Endothelial cell of umbilical vein (primary cell): ENCODE measurements at regions not wholly inside any gene's neighbourhood (a gene's known extent, or its start where the extent isn't known, plus 50 kb on each side); places are given as distances from the start of the nearest gene placed in this dataset.
A peak's percentile ranks its signal among the peaks of the same experiment; 100 is the strongest.

ENCODE experiments used
- BruUV-seq: library from RNA; stranded (reverse); fragments of 400-500 nt; replicated peaks from 2 replicates; lab custom pipeline; 2021; lab: Mats Ljungman, UMichigan
- CTCF ChIA-PET: fragments of 300-600, 350-600 bp; sonication (Branson Sonifier 250); formaldehyde crosslinking; loops from one replicate; lab custom pipeline; 2021; ENCODE audit warnings: antibody characterized with exemption, inconsistent platforms; lab: Charles Lee
- POLR2A ChIA-PET: fragments of 300-600, 350-600 bp; sonication (Branson Sonifier 250); formaldehyde crosslinking; loops from one replicate; lab custom pipeline; 2021; ENCODE audit warnings: antibody characterized with exemption, inconsistent platforms; lab: Charles Lee
- DNase-seq: peaks from one replicate; pipeline ENCODE4 v3.0.0-alpha.2; 2011; ENCODE audit warnings: low read depth, low spot score
- FAIRE-seq: peaks from 2 replicates; lab custom pipeline; 2011; peaks lifted over from hg19 to GRCh38; lab: Jason Lieb, UNC
- H2AFZ ChIP-seq: 2 replicates; pipeline ENCODE4 v1.6.0; 2012; ENCODE audit warnings: low read depth, low read length, control low read depth, inconsistent platforms
- H3K27ac ChIP-seq: 2 replicates; pipeline ENCODE4 v1.5.1; 2011; ENCODE audit warnings: low read depth, mild to moderate bottlenecking, control low read depth, low read length, moderate library complexity; ENCODE audit not compliant: insufficient read depth
- H3K27me3 ChIP-seq, 2 experiments: 2 replicates each; pipeline versions ENCODE4 v1.6.0 to v1.6.1; 2011; ENCODE audit warnings: low read length in 2 of 2, mixed read lengths in 1 of 2; ENCODE audit not compliant: control insufficient read depth in 2 of 2, insufficient read depth in 2 of 2
- H3K36me3 ChIP-seq, 2 experiments: 2 replicates in 1 of 2; 3 replicates in 1 of 2; pipeline ENCODE4 v1.5.1; 2011; ENCODE audit warnings: low read length in 2 of 2, mild to moderate bottlenecking in 1 of 2, moderate library complexity in 1 of 2; ENCODE audit not compliant: control insufficient read depth in 2 of 2, insufficient read depth in 2 of 2; ENCODE audit errors: extremely low read depth in 1 of 2
- H3K4me1 ChIP-seq: 3 replicates; pipeline ENCODE4 v1.5.1; 2011; ENCODE audit warnings: mild to moderate bottlenecking, low read length; ENCODE audit not compliant: control insufficient read depth, insufficient read depth; ENCODE audit errors: extremely low read depth
- H3K4me2 ChIP-seq: 2 replicates; pipeline ENCODE4 v1.6.1; 2011; ENCODE audit warnings: low read length, control low read depth, mixed read lengths; ENCODE audit not compliant: insufficient read depth
- H3K4me3 ChIP-seq, 3 experiments: fragments of 200-600 bp in 1 of 3; sonication (generic), shearing (Covaris generic) in 1 of 3; replicated peaks in 1 of 3; 2 replicates each; pipeline ENCODE4 v1.5.1; 2011 to 2016; ENCODE audit warnings: control low read depth in 3 of 3, low read length in 3 of 3, mild to moderate bottlenecking in 2 of 3, inconsistent platforms in 1 of 3, low read depth in 1 of 3, moderate library complexity in 1 of 3; ENCODE audit not compliant: insufficient read depth in 1 of 3
- H3K79me2 ChIP-seq: 2 replicates; pipeline ENCODE4 v1.6.0; 2012; ENCODE audit warnings: low read length, inconsistent platforms; ENCODE audit not compliant: control insufficient read depth, insufficient read depth
- H3K9ac ChIP-seq: replicated peaks from 2 replicates; pipeline ENCODE3; 2011; ENCODE audit warnings: low read length, control low read depth; ENCODE audit not compliant: insufficient read depth; ENCODE audit errors: extremely low read depth
- H3K9me1 ChIP-seq: replicated peaks from 3 replicates; pipeline ENCODE4 v1.6.0; 2011; ENCODE audit warnings: mild to moderate bottlenecking, low read length; ENCODE audit not compliant: control insufficient read depth, insufficient read depth; ENCODE audit errors: extremely low read depth
- H3K9me3 ChIP-seq: replicated peaks from 2 replicates; pipeline ENCODE4 v1.5.1; 2012; ENCODE audit warnings: low read length, inconsistent platforms; ENCODE audit not compliant: control insufficient read depth, insufficient read depth
- H4K20me1 ChIP-seq: replicated peaks from 2 replicates; pipeline ENCODE3; 2011; ENCODE audit warnings: mild to moderate bottlenecking, low read length; ENCODE audit not compliant: control insufficient read depth, insufficient read depth; ENCODE audit errors: extremely low read depth
- EZH2 ChIP-seq: IDR thresholded peaks from 2 replicates; pipeline ENCODE4 v1.6.1; 2012; ENCODE audit warnings: borderline replicate concordance, low read depth, mild to moderate bottlenecking, moderate library complexity, low read length, inconsistent platforms; ENCODE audit not compliant: severe bottlenecking
- FOS ChIP-seq: IDR thresholded peaks from 2 replicates; pipeline ENCODE4 v1.6.1; 2011; ENCODE audit warnings: mild to moderate bottlenecking, low read length, moderate library complexity, borderline replicate concordance; ENCODE audit not compliant: insufficient read depth
- GATA2 ChIP-seq: IDR thresholded peaks from 2 replicates; pipeline ENCODE4 v1.7.0; 2011; ENCODE audit warnings: low read depth, mild to moderate bottlenecking, moderate library complexity, mixed read lengths, low read length; ENCODE audit not compliant: insufficient read length, insufficient read depth
- JUN ChIP-seq: IDR thresholded peaks from 2 replicates; pipeline ENCODE4 v1.6.1; 2011; ENCODE audit warnings: borderline replicate concordance, low read depth; ENCODE audit not compliant: insufficient read length, insufficient read depth
- MYC ChIP-seq: IDR thresholded peaks from one replicate; pipeline ENCODE4 v1.6.1; 2011; ENCODE audit warnings: mild to moderate bottlenecking, low read depth, low read length
- POLR2A ChIP-seq: IDR thresholded peaks from 2 replicates; pipeline ENCODE4 v1.6.1; 2012; ENCODE audit warnings: low read depth, mild to moderate bottlenecking, control low read depth, low read length
- POLR2AphosphoS5 ChIP-seq: IDR thresholded peaks from 2 replicates; pipeline ENCODE4 v1.6.1; 2012; ENCODE audit warnings: low read depth, mild to moderate bottlenecking, control low read depth, low read length, moderate library complexity; ENCODE audit not compliant: insufficient read depth
- dilution Hi-C: fragments of 300-500 bp; cut with MboI; formaldehyde crosslinking; loops from one replicate; pipeline ENCODE4 v1.15.0; 2019; ENCODE audit warnings: low sequenced_read_pairs; ENCODE audit not compliant: extremely low pct_ligation_motif_present
- intact Hi-C: fragments of 100-400 bp; cut with micrococcal nuclease; formaldehyde crosslinking; loops from one replicate; pipeline ENCODE4 v1.10.0; 2022
- TF ChIP-seq, protein P1 (sequence below): IDR thresholded peaks from 2 replicates; pipeline ENCODE4 v1.6.1; 2011; ENCODE audit not compliant: insufficient read depth, insufficient read length
- TF ChIP-seq, protein P2 (sequence below), 2 donors: IDR thresholded peaks; 1 replicate in 1 of 2; 2 replicates in 1 of 2; pipeline ENCODE4 v1.5.1; 2011; ENCODE audit warnings: low read length in 2 of 2, mild to moderate bottlenecking in 2 of 2, moderate library complexity in 2 of 2, control low read depth in 1 of 2, inconsistent platforms in 1 of 2, low read depth in 1 of 2; ENCODE audit not compliant: insufficient read depth in 1 of 2; ENCODE audit errors: extremely low read depth in 1 of 2

DNA sequence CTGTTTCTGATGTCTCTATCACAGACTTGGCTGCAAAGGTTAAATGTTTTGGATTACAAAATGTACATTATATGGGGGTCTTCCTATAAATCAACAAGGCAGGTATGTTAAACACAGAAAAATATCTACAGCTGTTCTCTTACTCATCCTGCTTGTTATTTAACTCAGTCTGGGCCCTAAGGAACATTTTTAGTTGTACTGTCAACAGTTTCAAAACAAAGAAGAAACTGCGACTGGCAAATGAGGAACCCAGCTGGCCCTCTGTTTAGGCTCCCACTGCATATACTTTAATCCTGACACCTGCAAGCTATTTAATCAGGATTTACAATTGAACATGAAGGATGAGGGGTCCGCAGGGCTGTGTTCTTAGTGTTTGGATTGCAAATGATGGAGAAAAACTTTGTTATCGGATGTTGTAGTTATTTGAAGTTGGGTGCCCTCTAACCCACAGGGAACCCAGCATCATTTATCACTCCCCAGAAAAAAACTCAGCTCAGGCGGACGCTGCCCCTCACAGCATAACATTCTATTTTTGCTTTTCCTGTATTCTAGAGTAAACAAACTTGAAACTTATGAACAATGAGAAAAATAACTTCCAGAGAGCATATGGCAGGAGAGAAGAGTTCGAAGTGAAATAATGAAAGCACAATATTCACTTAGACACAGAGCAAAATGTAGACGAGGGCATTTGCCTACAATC lies 91.2 kb downstream of the POLR2M start:
- H3K27me3 ChIP-seq: no peaks in the 10 kb centered on the region
- no peaks in the 10 kb centered on the region for H3K4me1 ChIP-seq
- H3K9me1 ChIP-seq: no peaks in the 10 kb centered on the region
- FAIRE-seq: no peak
- intact Hi-C loops: no loop called here
- H3K4me2 ChIP-seq: no peak overlapping the region
- H2AFZ ChIP-seq: peak overlapping the region; percentile 15
- TF ChIP-seq, protein P1, sequence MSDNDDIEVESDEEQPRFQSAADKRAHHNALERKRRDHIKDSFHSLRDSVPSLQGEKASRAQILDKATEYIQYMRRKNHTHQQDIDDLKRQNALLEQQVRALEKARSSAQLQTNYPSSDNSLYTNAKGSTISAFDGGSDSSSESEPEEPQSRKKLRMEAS: no peak
- no peak for TF ChIP-seq JUN
- no peak for TF ChIP-seq EZH2
- no peak for TF ChIP-seq POLR2A
- no peak for TF ChIP-seq POLR2AphosphoS5
- no peak for TF ChIP-seq GATA2
- ChIA-PET CTCF (interaction anchor here (0.8 to 1.7 kb wide), 4 partner anchors 47 to 273 kb away, joined by 3 to 6 read pairs (median 4); no protein-coding TSS in a partner anchor), POLR2A (no interaction called here)
- no peaks in the 10 kb centered on the region for H3K36me3 ChIP-seq
- peak; percentile 53 for DNase-seq
- dilution Hi-C loops: no loop called here
- H3K9me3 ChIP-seq: no peaks in the 10 kb centered on the region
- no peaks in the 10 kb centered on the region for H4K20me1 ChIP-seq
- H3K79me2 ChIP-seq: no peaks in the 10 kb centered on the region
- no peak overlapping the region for H3K9ac ChIP-seq
- no peak overlapping the region for H3K4me3 ChIP-seq
- H3K27ac ChIP-seq: no peak overlapping the region
- BruUV-seq: no TSS peak

DNA sequence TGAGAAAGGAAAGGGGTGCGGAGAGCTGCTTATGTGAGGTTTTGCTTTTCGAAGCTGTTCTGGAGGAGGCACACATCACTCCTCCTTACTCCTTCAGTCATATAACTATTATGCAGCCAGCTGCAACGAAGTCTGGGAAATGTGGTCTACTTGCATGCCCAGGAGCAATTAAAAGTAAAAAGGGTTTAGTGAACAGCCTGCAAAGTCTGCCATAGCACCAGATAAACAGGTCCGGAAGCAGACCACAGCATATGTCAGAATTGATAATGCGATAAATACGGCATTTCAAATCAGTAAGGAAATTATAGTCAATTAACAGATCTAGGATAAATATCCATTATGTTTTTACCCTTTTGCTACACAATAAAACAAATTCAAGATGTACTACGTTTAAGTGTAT lies 99.5 kb downstream of the POLR2M start:
- ChIA-PET POLR2A (no interaction called here), CTCF (no interaction called here)
- no peak overlapping the region for H3K27ac ChIP-seq
- FAIRE-seq: no peak
- intact Hi-C loops (no loop called here), dilution Hi-C loops (no loop called here)
- no peaks in the 10 kb centered on the region for H3K27me3 ChIP-seq
- no peak overlapping the region for H3K4me3 ChIP-seq
- H3K9me1 ChIP-seq: no peaks in the 10 kb centered on the region
- DNase-seq: no peak
- H2AFZ ChIP-seq: no peak overlapping the region
- H3K9me3 ChIP-seq: no peaks in the 10 kb centered on the region
- BruUV-seq: no TSS peak
- TF ChIP-seq GATA2 (no peak), POLR2A (no peak), FOS (no peak), JUN (no peak), MYC (no peak), EZH2 (no peak), POLR2AphosphoS5 (no peak)
- TF ChIP-seq, protein P2, sequence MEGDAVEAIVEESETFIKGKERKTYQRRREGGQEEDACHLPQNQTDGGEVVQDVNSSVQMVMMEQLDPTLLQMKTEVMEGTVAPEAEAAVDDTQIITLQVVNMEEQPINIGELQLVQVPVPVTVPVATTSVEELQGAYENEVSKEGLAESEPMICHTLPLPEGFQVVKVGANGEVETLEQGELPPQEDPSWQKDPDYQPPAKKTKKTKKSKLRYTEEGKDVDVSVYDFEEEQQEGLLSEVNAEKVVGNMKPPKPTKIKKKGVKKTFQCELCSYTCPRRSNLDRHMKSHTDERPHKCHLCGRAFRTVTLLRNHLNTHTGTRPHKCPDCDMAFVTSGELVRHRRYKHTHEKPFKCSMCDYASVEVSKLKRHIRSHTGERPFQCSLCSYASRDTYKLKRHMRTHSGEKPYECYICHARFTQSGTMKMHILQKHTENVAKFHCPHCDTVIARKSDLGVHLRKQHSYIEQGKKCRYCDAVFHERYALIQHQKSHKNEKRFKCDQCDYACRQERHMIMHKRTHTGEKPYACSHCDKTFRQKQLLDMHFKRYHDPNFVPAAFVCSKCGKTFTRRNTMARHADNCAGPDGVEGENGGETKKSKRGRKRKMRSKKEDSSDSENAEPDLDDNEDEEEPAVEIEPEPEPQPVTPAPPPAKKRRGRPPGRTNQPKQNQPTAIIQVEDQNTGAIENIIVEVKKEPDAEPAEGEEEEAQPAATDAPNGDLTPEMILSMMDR (IDR thresholded peaks at IDR 0.05; ENCODE audit: extremely low read depth in 1 of 2, insufficient read depth in 1 of 2, low read depth in 1 of 2, low read length in 2 of 2): no peak
- TF ChIP-seq, protein P1: no peak
- no peak overlapping the region for H3K4me2 ChIP-seq
- no peaks in the 10 kb centered on the region for H3K79me2 ChIP-seq
- no peaks in the 10 kb centered on the region for H4K20me1 ChIP-seq
- H3K4me1 ChIP-seq: no peaks in the 10 kb centered on the region
- no peaks in the 10 kb centered on the region for H3K36me3 ChIP-seq
- H3K9ac ChIP-seq: no peak overlapping the region
